ENCODE measurements at regions not wholly inside any gene's neighbourhood (a gene's known extent, or its start where the extent isn't known, plus 50 kb on each side); places are given as distances from the start of the nearest gene placed in this dataset.
A peak's percentile ranks its signal among the peaks of the same experiment; 100 is the strongest.
"Not testable (repeated sequence)": the region's sequence is repeated elsewhere in the genome, so short reads cannot be mapped to it uniquely, and the experiment has no call there.

GRCh38 chr20:40895182-40895581, 133.4 kb upstream of the TOP1 start:
- DNase-seq (ENCODE audit: extremely low read depth, low read depth), result no peak
- TF ChIP-seq CTCF (IDR thresholded peaks at IDR 0.05; ENCODE audit: low read depth, low read length), result no peak

DNA sequence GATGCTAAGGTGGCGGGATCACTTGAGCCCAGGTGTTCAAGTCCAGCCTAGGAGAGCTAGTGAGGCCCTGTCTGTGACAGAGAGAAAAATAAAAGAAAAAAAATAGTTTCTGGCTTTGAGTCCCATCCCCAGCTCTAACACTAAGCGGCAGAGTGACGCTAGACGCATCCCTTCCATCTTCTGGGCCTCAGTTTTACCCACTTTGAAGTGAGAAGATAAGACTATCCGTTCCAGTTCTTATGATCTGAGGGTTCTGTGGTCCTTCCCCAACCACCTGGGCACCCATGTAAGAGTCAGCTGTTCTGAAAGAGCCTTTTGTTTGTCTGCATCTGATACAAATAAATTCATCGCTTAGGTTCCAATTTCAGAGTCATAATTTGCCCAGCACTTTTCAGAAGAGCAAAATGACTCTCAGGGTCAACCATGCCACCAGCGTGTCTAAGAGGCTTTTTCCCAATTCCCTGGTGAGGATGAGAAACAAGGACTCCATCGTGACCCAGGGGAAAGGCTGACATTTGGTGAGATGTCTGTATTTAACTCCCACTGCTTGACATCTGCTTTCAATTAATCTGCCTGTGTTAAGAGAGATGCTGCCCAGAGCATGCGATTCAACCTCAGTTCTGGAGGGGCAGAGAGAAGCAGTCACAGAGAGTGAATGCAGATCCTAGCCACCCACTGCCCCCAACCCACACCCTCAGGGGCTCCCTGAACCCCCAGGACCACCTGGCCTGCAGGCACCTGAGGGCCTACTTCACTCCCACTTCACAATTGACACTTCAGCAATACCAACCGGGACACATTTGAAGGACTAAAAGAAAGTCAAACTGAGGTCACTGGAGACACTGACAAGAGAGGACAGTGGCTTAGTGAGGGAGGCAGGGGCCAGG, 131.6 kb upstream of the TOP1 start:
- DNase-seq (ENCODE audit: extremely low read depth, low read depth), result peak; percentile 57
- no peak for TF ChIP-seq CTCF (IDR thresholded peaks at IDR 0.05; ENCODE audit: low read depth, low read length)

DNA sequence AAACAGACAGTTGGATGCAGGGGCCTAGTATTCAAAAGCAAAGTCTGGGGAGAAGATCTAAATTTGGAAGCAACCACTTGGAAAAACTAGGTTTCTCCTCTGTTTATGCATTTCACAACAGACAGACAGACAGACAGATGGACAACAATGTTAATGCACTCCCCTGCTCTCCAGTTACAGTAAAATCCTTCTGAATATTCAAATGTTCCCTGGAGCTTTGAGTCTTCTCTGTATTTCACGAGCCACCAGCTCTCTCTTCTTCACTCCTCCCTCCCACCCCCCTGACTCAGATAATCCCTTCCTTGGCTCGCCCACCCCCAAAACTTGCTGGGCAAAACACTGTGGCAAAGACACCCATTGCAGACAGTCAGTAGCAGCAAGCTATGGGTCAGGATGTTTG, 129.3 kb upstream of the TOP1 start:
- TF ChIP-seq CTCF (IDR thresholded peaks at IDR 0.05; ENCODE audit: low read depth, low read length), result no peak
- no peak for DNase-seq (ENCODE audit: extremely low read depth, low read depth)

- DNase-seq (ENCODE audit: extremely low read depth, low read depth), result no peak
- TF ChIP-seq CTCF (IDR thresholded peaks at IDR 0.05; ENCODE audit: low read depth, low read length), result no peak
Observed at GRCh38 chr20:40900666-40901215, 127.9 kb upstream of the TOP1 start.

GRCh38 chr20:40902661-40903060, 126.0 kb upstream of the TOP1 start:
- no peak for TF ChIP-seq CTCF (IDR thresholded peaks at IDR 0.05; ENCODE audit: low read depth, low read length)
- DNase-seq (ENCODE audit: extremely low read depth, low read depth), result no peak

GRCh38 chr20:40908309-40908708, 120.3 kb upstream of the TOP1 start:
- TF ChIP-seq CTCF (IDR thresholded peaks at IDR 0.05; ENCODE audit: low read depth, low read length), result no peak
- no peak for DNase-seq (ENCODE audit: extremely low read depth, low read depth)

DNA sequence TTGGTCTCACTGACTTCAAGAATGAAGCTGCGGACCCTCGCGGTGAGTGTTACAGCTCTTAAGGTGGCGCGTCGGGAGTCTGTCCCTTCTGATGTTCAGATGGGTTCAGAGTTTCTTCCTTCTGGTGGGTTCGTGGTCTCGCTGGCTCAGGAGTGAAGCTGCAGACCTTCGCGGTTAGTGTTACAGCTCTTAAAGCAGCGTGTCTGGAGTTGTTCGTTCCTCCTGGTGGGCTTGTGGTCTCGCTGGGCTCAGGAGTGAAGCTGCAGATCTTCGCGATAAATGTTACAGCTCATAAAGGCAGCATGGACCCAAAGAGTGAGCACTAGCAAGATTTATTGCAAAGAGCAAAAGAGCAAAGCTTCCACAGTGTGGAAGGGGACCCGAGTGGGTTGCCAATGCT, 119.1 kb upstream of the TOP1 start:
- DNase-seq (ENCODE audit: extremely low read depth, low read depth), result not testable (repeated sequence)

DNA sequence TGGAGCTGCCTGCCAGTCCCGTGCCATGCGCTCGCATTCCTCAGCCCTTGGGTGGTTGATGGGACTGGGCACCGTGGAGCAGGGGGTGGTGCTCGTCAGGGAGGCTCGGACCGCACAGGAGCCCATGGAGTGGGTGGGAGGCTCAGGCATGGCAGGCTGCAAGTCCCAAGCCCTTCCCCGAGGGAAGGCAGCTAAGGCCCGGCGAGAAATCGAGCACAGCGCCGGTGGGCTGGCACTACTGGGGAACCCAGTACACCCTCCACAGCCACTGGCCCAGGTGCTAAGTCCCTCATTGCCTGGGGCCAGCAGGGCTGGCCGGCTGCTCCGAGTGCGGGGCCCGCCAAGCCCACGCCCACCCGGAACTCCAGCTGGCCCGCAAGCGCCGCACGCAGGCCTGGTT, 118.2 kb upstream of the TOP1 start:
- DNase-seq (ENCODE audit: extremely low read depth, low read depth), result not testable (repeated sequence)

GRCh38 chr20:40911152-40911551, 117.5 kb upstream of the TOP1 start:
- DNase-seq (ENCODE audit: extremely low read depth, low read depth), result not testable (repeated sequence)

All from AG09319 (cell line).